Right lobe of liver (tissue), 4 donors: ENCODE measurements at regions not wholly inside any gene's neighbourhood (a gene's known extent, or its start where the extent isn't known, plus 50 kb on each side); places are given as distances from the start of the nearest gene placed in this dataset.

ENCODE experiments used
- CTCF ChIP-seq, 4 donors: fragments of 200-600 bp in 3 of 4; fragments of 450-650 bp in 1 of 4; IDR thresholded peaks; one replicate each; pipeline versions ENCODE4 v1.5.1 to v1.8.0; 2016 to 2022; ENCODE audit warnings: antibody characterized with exemption in 4 of 4, mild to moderate bottlenecking in 2 of 4
- POLR2A ChIP-seq: fragments of 450-650 bp; IDR thresholded peaks from one replicate; pipeline ENCODE4 v1.6.1; 2017; ENCODE audit warnings: antibody characterized with exemption, mild to moderate bottlenecking
- donor health status: DM: no; HTN: no; CAD: no.
- donor health status: DM: no; HTN: no; CAD: no.
- donor health status: DM: no; HTN: yes; CAD: no.

- no peak for TF ChIP-seq CTCF (IDR thresholded peaks at IDR 0.05)
- no peak for TF ChIP-seq POLR2A
Measured at GRCh38 chr4:42306221-42307109, 90.8 kb upstream of the SHISA3 start.
